Duodenal mucosa (tissue), 2 donors: ENCODE measurements at regions not wholly inside any gene's neighbourhood (a gene's known extent, or its start where the extent isn't known, plus 50 kb on each side); places are given as distances from the start of the nearest gene placed in this dataset.
"Not testable (repeated sequence)": the region's sequence is repeated elsewhere in the genome, so short reads cannot be mapped to it uniquely, and the experiment has no call there.

ENCODE experiments used
- H3K27ac ChIP-seq: one replicate; pipeline ENCODE4 v1.7.0; 2013; ENCODE audit warnings: low read depth, low read length
- H3K27me3 ChIP-seq, 2 donors: one replicate each; pipeline ENCODE4 v1.7.0; 2013; ENCODE audit warnings: low read length in 2 of 2, control low read depth in 1 of 2; ENCODE audit not compliant: insufficient read depth in 2 of 2, control insufficient read depth in 1 of 2
- H3K36me3 ChIP-seq, 2 donors: one replicate each; pipeline ENCODE4 v1.7.0; 2013; ENCODE audit warnings: low read length in 2 of 2, control low read depth in 1 of 2; ENCODE audit not compliant: insufficient read depth in 2 of 2, control insufficient read depth in 1 of 2
- H3K4me1 ChIP-seq, 2 donors: one replicate each; pipeline ENCODE4 v1.7.0; 2013; ENCODE audit warnings: low read length in 2 of 2, control low read depth in 1 of 2; ENCODE audit not compliant: insufficient read depth in 2 of 2, control insufficient read depth in 1 of 2
- H3K4me3 ChIP-seq, 2 donors: one replicate each; pipeline ENCODE4 v1.7.0; 2013; ENCODE audit warnings: low read length in 2 of 2, low read depth in 1 of 2
- H3K9ac ChIP-seq, 2 donors: one replicate each; pipeline ENCODE4 v1.7.0; 2013; ENCODE audit warnings: low read length in 2 of 2, low read depth in 1 of 2
- H3K9me3 ChIP-seq, 2 donors: one replicate each; pipeline ENCODE4 v1.7.0; 2013; ENCODE audit warnings: low read length in 2 of 2, control low read depth in 1 of 2; ENCODE audit not compliant: control insufficient read depth in 1 of 2

- not testable (repeated sequence) for H3K36me3 ChIP-seq, H3K27me3 ChIP-seq, H3K9me3 ChIP-seq, H3K27ac ChIP-seq, H3K9ac ChIP-seq, H3K4me3 ChIP-seq
- H3K4me1 ChIP-seq = peaks cover 7 to 16% of the 10 kb centered on the region in 2 donors
Observed at GRCh38 chr10:114752570-114752969, 69.0 kb upstream of the FHIP2A start.

GRCh38 chr10:114753126-114753525 lies 68.5 kb upstream of the FHIP2A start:
- Histone ChIP-seq H3K4me3 (no peak overlapping the region), H3K9ac (no peak overlapping the region), H3K9me3 (no peaks in the 10 kb centered on the region), H3K27me3 (no peaks in the 10 kb centered on the region), H3K4me1 (peaks cover 7 to 16% of the 10 kb centered on the region in 2 donors), H3K36me3 (no peaks in the 10 kb centered on the region), H3K27ac (no peak overlapping the region)

GRCh38 chr10:114754445-114755320 lies 66.9 kb upstream of the FHIP2A start:
- no peak overlapping the region for H3K27ac ChIP-seq

GRCh38 chr10:114755537-114755936 lies 66.0 kb upstream of the FHIP2A start:
- Histone ChIP-seq H3K9me3 (no peaks in the 10 kb centered on the region), H3K9ac (no peak overlapping the region), H3K36me3 (no peaks in the 10 kb centered on the region), H3K27me3 (no peaks in the 10 kb centered on the region), H3K4me1 (peaks cover 7 to 13% of the 10 kb centered on the region in 2 donors), H3K4me3 (no peak overlapping the region), H3K27ac (no peak overlapping the region)

More at GRCh38 chr10:114754445-114755320, 66.9 kb upstream of the FHIP2A start:
- Histone ChIP-seq H3K9me3 (no peaks in the 10 kb centered on the region), H3K4me3 (no peak overlapping the region), H3K4me1 (peaks cover 7 to 13% of the 10 kb centered on the region in 2 donors), H3K27me3 (no peaks in the 10 kb centered on the region), H3K36me3 (no peaks in the 10 kb centered on the region), H3K9ac (no peak overlapping the region)

- H3K4me1 ChIP-seq = peaks cover 7 to 13% of the 10 kb centered on the region in 2 donors
- no peaks in the 10 kb centered on the region for H3K27me3 ChIP-seq
- no peak overlapping the region for H3K9ac ChIP-seq
- H3K27ac ChIP-seq = no peak overlapping the region
- no peak overlapping the region for H3K4me3 ChIP-seq
- H3K36me3 ChIP-seq = no peaks in the 10 kb centered on the region
- H3K9me3 ChIP-seq = no peaks in the 10 kb centered on the region
Observed at GRCh38 chr10:114758331-114758730, 63.2 kb upstream of the FHIP2A start.

GRCh38 chr10:114761205-114762193 lies 60.1 kb upstream of the FHIP2A start:
- H3K4me1 ChIP-seq = peaks cover 3 to 9% of the 10 kb centered on the region in 2 donors
- peaks cover 0 to 2% of the 10 kb centered on the region in 2 donors for H3K27me3 ChIP-seq
- no peak overlapping the region for H3K4me3 ChIP-seq
- no peaks in the 10 kb centered on the region for H3K36me3 ChIP-seq
- H3K9ac ChIP-seq = no peak overlapping the region
- no peaks in the 10 kb centered on the region for H3K9me3 ChIP-seq
- H3K27ac ChIP-seq = no peak overlapping the region

- Histone ChIP-seq H3K9me3 (no peaks in the 10 kb centered on the region), H3K4me3 (no peak overlapping the region), H3K36me3 (no peaks in the 10 kb centered on the region), H3K4me1 (peaks cover 3 to 19% of the 10 kb centered on the region in 2 donors), H3K27me3 (peaks cover 0 to 5% of the 10 kb centered on the region in 2 donors), H3K9ac (no peak overlapping the region), H3K27ac (no peak overlapping the region)
Observed at GRCh38 chr10:114762811-114763210, 58.8 kb upstream of the FHIP2A start.

- Histone ChIP-seq H3K4me3 (no peak overlapping the region), H3K36me3 (no peaks in the 10 kb centered on the region), H3K9ac (no peak overlapping the region), H3K9me3 (no peaks in the 10 kb centered on the region), H3K4me1 (peaks cover 3 to 19% of the 10 kb centered on the region in 2 donors), H3K27ac (no peak overlapping the region), H3K27me3 (peaks cover 0 to 5% of the 10 kb centered on the region in 2 donors)
Observed at GRCh38 chr10:114764656-114765055, 56.9 kb upstream of the FHIP2A start.

- H3K9me3 ChIP-seq = no peaks in the 10 kb centered on the region
- peaks cover 0 to 5% of the 10 kb centered on the region in 2 donors for H3K27me3 ChIP-seq
- H3K9ac ChIP-seq = no peak overlapping the region
- peak overlapping the region; percentile 68 to 72 for H3K4me3 ChIP-seq
- peaks cover 3 to 19% of the 10 kb centered on the region in 2 donors for H3K4me1 ChIP-seq
- no peaks in the 10 kb centered on the region for H3K36me3 ChIP-seq
- H3K27ac ChIP-seq = no peak overlapping the region
Observed at GRCh38 chr10:114766470-114766869, 55.1 kb upstream of the FHIP2A start.
